Fibroblast of lung (primary cell): ENCODE measurements at regions not wholly inside any gene's neighbourhood (a gene's known extent, or its start where the extent isn't known, plus 50 kb on each side); places are given as distances from the start of the nearest gene placed in this dataset.

Experiments
- DNase-seq, 2 donors: peaks; one replicate each; pipeline versions ENCODE4 v3.0.0 to v3.0.0-alpha.2; 2010; ENCODE audit warnings: low read depth in 2 of 2
- H2AFZ ChIP-seq: 2 replicates; pipeline ENCODE4 v1.5.1; 2012; ENCODE audit warnings: low read length, control low read depth, inconsistent platforms
- H3K27ac ChIP-seq: 2 replicates; pipeline ENCODE4 v1.5.1; 2011; ENCODE audit warnings: low read length, control low read depth; ENCODE audit not compliant: insufficient read depth
- H3K27me3 ChIP-seq: 2 replicates; pipeline ENCODE4 v1.5.1; 2011; ENCODE audit warnings: mild to moderate bottlenecking, low read length; ENCODE audit not compliant: control insufficient read depth, insufficient read depth
- H3K36me3 ChIP-seq: 2 replicates; pipeline ENCODE4 v1.5.1; 2011; ENCODE audit warnings: low read length; ENCODE audit not compliant: control insufficient read depth, insufficient read depth
- H3K4me1 ChIP-seq: 2 replicates; pipeline ENCODE4 v1.5.1; 2011; ENCODE audit warnings: low read length; ENCODE audit not compliant: control insufficient read depth, insufficient read depth; ENCODE audit errors: extremely low read depth
- H3K4me2 ChIP-seq: 2 replicates; pipeline ENCODE4 v1.5.1; 2011; ENCODE audit warnings: low read length, control low read depth; ENCODE audit not compliant: insufficient read depth; ENCODE audit errors: extremely low read depth
- H3K4me3 ChIP-seq, 4 experiments: fragments of 200-600 bp in 1 of 4; sonication (generic) in 1 of 4; replicated peaks in 1 of 4; 2 replicates each; pipeline ENCODE4 v1.5.1; 2011 to 2016; ENCODE audit warnings: low read length in 4 of 4, low read depth in 3 of 4, mild to moderate bottlenecking in 3 of 4, control low read depth in 2 of 4, inconsistent platforms in 1 of 4, mixed read lengths in 1 of 4; ENCODE audit not compliant: insufficient read depth in 1 of 4; ENCODE audit errors: control extremely low read depth in 1 of 4
- H3K79me2 ChIP-seq: 2 replicates; pipeline ENCODE4 v1.5.1; 2012; ENCODE audit warnings: mild to moderate bottlenecking, low read length, inconsistent platforms; ENCODE audit not compliant: control insufficient read depth, insufficient read depth
- H3K9ac ChIP-seq: 2 replicates; pipeline ENCODE4 v1.5.1; 2011; ENCODE audit warnings: mild to moderate bottlenecking, low read length, control low read depth; ENCODE audit not compliant: insufficient read depth
- H3K9me3 ChIP-seq: 2 replicates; pipeline ENCODE4 v1.5.1; 2012; ENCODE audit warnings: low read depth, low read length; ENCODE audit not compliant: control insufficient read depth, insufficient read depth
- H4K20me1 ChIP-seq: 2 replicates; pipeline ENCODE4 v1.5.1; 2011; ENCODE audit warnings: low read length; ENCODE audit not compliant: control insufficient read depth, insufficient read depth; ENCODE audit errors: extremely low read depth
- CTCF ChIP-seq, 2 donors: IDR thresholded peaks in 1 of 2; conservative IDR thresholded peaks in 1 of 2; 1 replicate in 1 of 2; 2 replicates in 1 of 2; pipeline ENCODE4 v1.5.1; 2011 to 2012; ENCODE audit warnings: low read length in 2 of 2, control low read depth in 1 of 2, inconsistent platforms in 1 of 2, low read depth in 1 of 2, mild to moderate bottlenecking in 1 of 2
- EZH2 ChIP-seq: IDR thresholded peaks from 2 replicates; pipeline ENCODE4 v1.5.1; 2012; ENCODE audit warnings: low read length, control low read depth, mild to moderate bottlenecking; ENCODE audit errors: missing control alignments

- no peak overlapping the region for H3K27ac ChIP-seq
- TF ChIP-seq CTCF (conservative IDR thresholded peaks at IDR 0.05 in 1 of 2, IDR thresholded peaks at IDR 0.05 in 1 of 2; ENCODE audit: low read depth in 1 of 2, low read length in 2 of 2): no peak
- TF ChIP-seq EZH2: no peak
- no peaks in the 10 kb centered on the region for H3K4me1 ChIP-seq
- no peak overlapping the region for H3K4me3 ChIP-seq
- no peaks in the 10 kb centered on the region for H3K79me2 ChIP-seq
- H3K9ac ChIP-seq: no peak overlapping the region
- H3K9me3 ChIP-seq: no peaks in the 10 kb centered on the region
- no peak overlapping the region for H3K4me2 ChIP-seq
- no peaks in the 10 kb centered on the region for H4K20me1 ChIP-seq
- no peak overlapping the region for H2AFZ ChIP-seq
- no peaks in the 10 kb centered on the region for H3K27me3 ChIP-seq
- H3K36me3 ChIP-seq: no peaks in the 10 kb centered on the region
- DNase-seq: no peak
These were observed 368.6 kb downstream of the REEP3 start for GRCh38 chr10:63889803-63890202.

DNA sequence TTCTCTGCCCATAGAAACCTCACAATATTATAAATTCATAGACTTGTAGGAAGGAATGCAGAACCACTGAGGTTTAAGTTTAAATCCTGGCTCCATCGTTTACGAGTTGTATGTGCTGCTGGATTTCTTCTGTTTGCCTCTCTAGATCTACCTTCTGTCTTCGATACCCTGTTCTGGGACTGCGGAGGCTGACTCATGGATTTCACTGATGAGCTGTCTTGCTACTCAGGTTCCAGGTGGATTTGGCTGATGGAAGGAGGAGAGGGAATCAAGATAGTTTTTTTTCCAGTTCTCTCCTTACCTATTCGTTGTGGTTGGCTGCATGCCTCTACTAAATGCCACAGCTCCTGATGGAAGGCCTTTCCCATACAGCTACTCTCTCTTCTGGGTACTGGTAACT lies 375.8 kb downstream of the REEP3 start:
- Histone ChIP-seq H3K27ac (no peak overlapping the region), H3K79me2 (no peaks in the 10 kb centered on the region), H3K27me3 (no peaks in the 10 kb centered on the region), H3K4me1 (no peaks in the 10 kb centered on the region), H3K9ac (no peak overlapping the region), H3K9me3 (no peaks in the 10 kb centered on the region), H3K4me2 (no peak overlapping the region), H3K4me3 (no peak overlapping the region), H4K20me1 (no peaks in the 10 kb centered on the region), H3K36me3 (no peaks in the 10 kb centered on the region), H2AFZ (no peak overlapping the region)
- no peak for DNase-seq
- TF ChIP-seq CTCF (conservative IDR thresholded peaks at IDR 0.05 in 1 of 2, IDR thresholded peaks at IDR 0.05 in 1 of 2; ENCODE audit: low read depth in 1 of 2, low read length in 2 of 2): no peak
- no peak for TF ChIP-seq EZH2

- Histone ChIP-seq H2AFZ (no peak overlapping the region), H4K20me1 (no peaks in the 10 kb centered on the region), H3K4me3 (no peak overlapping the region), H3K27ac (no peak overlapping the region), H3K9ac (no peak overlapping the region), H3K27me3 (no peaks in the 10 kb centered on the region), H3K36me3 (no peaks in the 10 kb centered on the region), H3K4me1 (no peaks in the 10 kb centered on the region), H3K79me2 (no peaks in the 10 kb centered on the region), H3K4me2 (no peak overlapping the region), H3K9me3 (no peaks in the 10 kb centered on the region)
- TF ChIP-seq CTCF (conservative IDR thresholded peaks at IDR 0.05 in 1 of 2, IDR thresholded peaks at IDR 0.05 in 1 of 2; ENCODE audit: low read depth in 1 of 2, low read length in 2 of 2): no peak
- no peak for TF ChIP-seq EZH2
- no peak for DNase-seq
These were observed 378.6 kb downstream of the REEP3 start for GRCh38 chr10:63899673-63900300.
